ENCODE measurements at regions not wholly inside any gene's neighbourhood (a gene's known extent, or its start where the extent isn't known, plus 50 kb on each side); places are given as distances from the start of the nearest gene placed in this dataset.

DNA sequence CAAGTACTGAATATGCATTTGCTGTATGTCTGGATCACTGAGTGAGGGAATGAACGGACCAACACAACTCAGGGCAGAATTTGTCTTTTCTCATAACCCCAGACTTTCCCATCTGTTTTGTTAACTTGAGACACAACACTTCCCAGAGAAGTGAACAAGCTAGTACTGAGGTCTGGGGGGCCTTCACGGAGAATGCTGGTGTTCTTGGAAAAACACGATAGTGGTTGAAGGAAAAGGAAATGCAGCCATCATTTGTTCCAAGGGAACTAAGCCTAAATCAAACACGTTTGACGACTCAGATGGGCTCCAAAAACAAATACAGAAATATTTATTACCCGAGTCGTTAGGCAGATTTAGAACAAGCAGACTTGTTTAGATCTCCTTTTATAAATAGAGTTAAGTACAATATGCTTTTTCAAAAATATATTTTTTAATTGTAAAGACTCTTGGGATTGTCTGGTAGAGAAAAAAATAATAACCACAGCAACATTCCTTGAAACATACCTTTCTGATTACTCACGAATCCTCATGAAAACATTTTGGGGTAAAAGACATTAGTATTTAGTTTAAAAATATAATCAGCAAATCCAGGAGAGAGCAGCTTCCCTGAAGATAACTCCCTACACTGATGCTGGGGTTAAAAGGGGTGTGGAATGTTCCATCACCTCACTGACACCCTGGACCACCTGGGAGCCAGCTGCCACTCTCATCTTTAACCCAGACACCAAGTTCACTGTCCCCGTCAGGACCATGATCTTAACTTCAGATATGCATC is 427.7 kb upstream of the RUNX1 start:
- no peak for TF ChIP-seq CTCF (conservative IDR thresholded peaks at IDR 0.05; ENCODE audit: low read length)
- TF ChIP-seq EZH2phosphoT487 (IDR thresholded peaks at IDR 0.05; ENCODE audit: borderline replicate concordance): no peak
